Liver (tissue), 7 donors: ENCODE measurements at regions not wholly inside any gene's neighbourhood (a gene's known extent, or its start where the extent isn't known, plus 50 kb on each side); places are given as distances from the start of the nearest gene placed in this dataset.

Experiments
- DNase-seq: peaks from one replicate; pipeline ENCODE4 v3.0.0-alpha.2; 2017; ENCODE audit warnings: low spot score
- H3K27ac ChIP-seq, 2 donors: one replicate each; pipeline ENCODE4 v1.7.0; 2013; ENCODE audit warnings: inconsistent platforms in 2 of 2, low read length in 2 of 2, control low read depth in 1 of 2, low read depth in 1 of 2, mild to moderate bottlenecking in 1 of 2
- H3K27me3 ChIP-seq, 4 donors: one replicate each; pipeline versions ENCODE4 v1.6.1 to v1.7.0; 2013; ENCODE audit warnings: low read length in 3 of 4, inconsistent platforms in 1 of 4, mild to moderate bottlenecking in 1 of 4, moderate library complexity in 1 of 4; ENCODE audit not compliant: control insufficient read depth in 4 of 4, insufficient read depth in 4 of 4
- H3K36me3 ChIP-seq, 4 donors: one replicate each; pipeline versions ENCODE4 v1.6.1 to v1.7.0; 2013; ENCODE audit warnings: low read length in 3 of 4, mild to moderate bottlenecking in 3 of 4, low read depth in 1 of 4, moderate library complexity in 1 of 4; ENCODE audit not compliant: control insufficient read depth in 4 of 4, insufficient read depth in 3 of 4
- H3K4me1 ChIP-seq, 4 donors: one replicate each; pipeline versions ENCODE4 v1.6.1 to v1.7.0; 2013; ENCODE audit warnings: low read length in 3 of 4, mild to moderate bottlenecking in 3 of 4, moderate library complexity in 1 of 4; ENCODE audit not compliant: control insufficient read depth in 4 of 4, insufficient read depth in 4 of 4
- H3K4me3 ChIP-seq, 3 donors: one replicate each; pipeline versions ENCODE4 v1.6.1 to v1.7.0; 2013; ENCODE audit warnings: low read length in 3 of 3, control low read depth in 1 of 3, low read depth in 1 of 3, mild to moderate bottlenecking in 1 of 3
- H3K9ac ChIP-seq, 2 donors: one replicate each; pipeline ENCODE4 v1.7.0; 2013; ENCODE audit warnings: low read length in 2 of 2, mild to moderate bottlenecking in 2 of 2, moderate library complexity in 2 of 2, control low read depth in 1 of 2, low read depth in 1 of 2
- H3K9me3 ChIP-seq, 4 donors: one replicate each; pipeline versions ENCODE4 v1.6.1 to v1.7.0; 2013; ENCODE audit warnings: low read length in 3 of 4; ENCODE audit not compliant: control insufficient read depth in 4 of 4
- EGR1 ChIP-seq, 2 donors: IDR thresholded peaks; 2 replicates each; pipeline ENCODE4 v1.6.1; 2016 to 2018; ENCODE audit warnings: antibody characterized with exemption in 2 of 2, low read depth in 2 of 2
- FOXA1 ChIP-seq: IDR thresholded peaks from 2 replicates; pipeline ENCODE4 v1.6.1; 2016; ENCODE audit warnings: antibody characterized with exemption
- HNF4A ChIP-seq, 2 donors: conservative IDR thresholded peaks; 2 replicates each; pipeline ENCODE4 v1.6.1; 2016; ENCODE audit warnings: antibody characterized with exemption in 2 of 2, mild to moderate bottlenecking in 2 of 2
- HNF4G ChIP-seq: IDR thresholded peaks from 2 replicates; pipeline ENCODE4 v1.6.1; 2016; ENCODE audit warnings: antibody characterized with exemption
- JUND ChIP-seq, 2 donors: IDR thresholded peaks; 2 replicates each; pipeline ENCODE4 v1.6.1; 2016; ENCODE audit warnings: antibody characterized with exemption in 2 of 2
- NR2F2 ChIP-seq: IDR thresholded peaks from 2 replicates; pipeline ENCODE4 v1.6.1; 2016; ENCODE audit warnings: antibody characterized with exemption
- REST ChIP-seq: IDR thresholded peaks from 2 replicates; pipeline ENCODE4 v1.6.1; 2016; ENCODE audit warnings: antibody characterized with exemption, mild to moderate bottlenecking
- TAF1 ChIP-seq: conservative IDR thresholded peaks from 2 replicates; pipeline ENCODE4 v1.6.1; 2016; ENCODE audit warnings: antibody characterized with exemption, mild to moderate bottlenecking
- YY1 ChIP-seq: IDR thresholded peaks from 2 replicates; pipeline ENCODE4 v1.6.1; 2016; ENCODE audit warnings: antibody characterized with exemption, mild to moderate bottlenecking
- WGBS: extraction: QIAGEN DNeasy Blood & Tissue Kit; methylation state at CpG from one replicate; pipeline ENCODE4 v1.1.7; 2013; 5-methylcytosine and 5-hydroxymethylcytosine counted together
- TF ChIP-seq, protein P1 (sequence below): IDR thresholded peaks from 2 replicates; pipeline ENCODE4 v1.6.1; 2016; ENCODE audit warnings: antibody characterized with exemption
- TF ChIP-seq, protein P2 (sequence below): IDR thresholded peaks from 2 replicates; pipeline ENCODE4 v1.6.1; 2016; ENCODE audit warnings: antibody characterized with exemption
- TF ChIP-seq, protein P3 (sequence below): IDR thresholded peaks from 2 replicates; pipeline ENCODE4 v1.6.1; 2016; ENCODE audit warnings: antibody characterized with exemption
- donor health status: healthy.
- donor health status: healthy.
- donor health status: healthy.
- donor health status: healthy.

DNA sequence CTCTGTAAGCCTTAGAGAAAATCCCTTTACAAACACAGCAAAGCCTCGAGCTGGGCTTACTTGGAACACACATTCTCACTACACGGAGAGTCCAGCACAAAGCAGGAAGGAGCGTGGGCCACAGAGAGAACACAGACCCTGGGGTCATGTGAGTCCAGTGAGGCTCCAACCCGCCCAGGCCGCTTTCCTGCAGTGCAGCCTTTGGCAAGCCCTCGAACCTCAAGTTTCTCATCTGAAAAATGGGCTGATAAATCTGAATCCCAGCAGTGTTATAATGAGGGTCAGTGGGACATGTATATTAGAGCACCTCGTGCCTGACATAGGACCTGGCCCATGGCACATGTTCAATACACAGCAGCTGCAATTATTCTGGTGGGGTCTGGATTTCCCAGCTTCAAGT lies 305.5 kb upstream of the SULF2 start:
- no peak for TF ChIP-seq TAF1
- no peak for TF ChIP-seq HNF4G
- TF ChIP-seq, protein P1, sequence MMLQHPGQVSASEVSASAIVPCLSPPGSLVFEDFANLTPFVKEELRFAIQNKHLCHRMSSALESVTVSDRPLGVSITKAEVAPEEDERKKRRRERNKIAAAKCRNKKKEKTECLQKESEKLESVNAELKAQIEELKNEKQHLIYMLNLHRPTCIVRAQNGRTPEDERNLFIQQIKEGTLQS: no peak
- no peak for TF ChIP-seq YY1
- no peak for DNase-seq
- Histone ChIP-seq H3K9me3 (no peaks in the 10 kb centered on the region), H3K27me3 (no peaks in the 10 kb centered on the region), H3K36me3 (no peaks in the 10 kb centered on the region), H3K9ac (no peak overlapping the region), H3K4me3 (no peak overlapping the region), H3K4me1 (no peaks in the 10 kb centered on the region), H3K27ac (no peak overlapping the region)
- WGBS: 82% methylated on average over 7 of the region's 7 CpGs

GRCh38 chr20:48090314-48090713 lies 305.0 kb upstream of the SULF2 start:
- no peaks in the 10 kb centered on the region for H3K36me3 ChIP-seq
- H3K4me3 ChIP-seq: no peak overlapping the region
- H3K27ac ChIP-seq: no peak overlapping the region
- H3K4me1 ChIP-seq: no peaks in the 10 kb centered on the region
- H3K9ac ChIP-seq: no peak overlapping the region
- H3K9me3 ChIP-seq: no peaks in the 10 kb centered on the region
- no peaks in the 10 kb centered on the region for H3K27me3 ChIP-seq
- DNase-seq: no peak
- TF ChIP-seq FOXA1: no peak
- 71% methylated on average over 2 of the region's 2 CpGs for WGBS

DNA sequence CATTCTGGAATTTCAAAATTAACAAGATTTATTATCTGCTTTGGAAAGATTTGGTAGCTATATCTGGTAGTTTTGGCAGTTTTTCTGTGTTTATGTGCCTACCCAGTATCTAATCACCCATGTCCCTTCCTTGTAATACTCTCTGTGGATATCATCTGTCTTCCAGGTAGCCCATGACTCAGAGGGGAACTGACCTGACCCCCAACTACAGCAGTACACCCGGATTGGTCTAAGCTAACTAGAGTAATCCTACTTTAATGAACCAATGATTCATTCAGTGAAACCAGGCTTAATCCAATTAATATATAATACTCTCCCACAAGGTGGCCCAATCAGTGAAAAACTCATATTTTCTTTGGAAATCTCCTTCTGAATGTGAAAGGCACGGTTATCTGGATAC lies 295.3 kb upstream of the SULF2 start:
- H3K27ac ChIP-seq: no peak overlapping the region
- H3K27me3 ChIP-seq: peaks cover 0 to 12% (median 0%) of the 10 kb centered on the region in 4 donors
- no peak overlapping the region for H3K9ac ChIP-seq
- H3K36me3 ChIP-seq: no peaks in the 10 kb centered on the region
- H3K4me1 ChIP-seq: peaks cover 0 to 3% (median 0%) of the 10 kb centered on the region in 4 donors
- TF ChIP-seq, protein P2, sequence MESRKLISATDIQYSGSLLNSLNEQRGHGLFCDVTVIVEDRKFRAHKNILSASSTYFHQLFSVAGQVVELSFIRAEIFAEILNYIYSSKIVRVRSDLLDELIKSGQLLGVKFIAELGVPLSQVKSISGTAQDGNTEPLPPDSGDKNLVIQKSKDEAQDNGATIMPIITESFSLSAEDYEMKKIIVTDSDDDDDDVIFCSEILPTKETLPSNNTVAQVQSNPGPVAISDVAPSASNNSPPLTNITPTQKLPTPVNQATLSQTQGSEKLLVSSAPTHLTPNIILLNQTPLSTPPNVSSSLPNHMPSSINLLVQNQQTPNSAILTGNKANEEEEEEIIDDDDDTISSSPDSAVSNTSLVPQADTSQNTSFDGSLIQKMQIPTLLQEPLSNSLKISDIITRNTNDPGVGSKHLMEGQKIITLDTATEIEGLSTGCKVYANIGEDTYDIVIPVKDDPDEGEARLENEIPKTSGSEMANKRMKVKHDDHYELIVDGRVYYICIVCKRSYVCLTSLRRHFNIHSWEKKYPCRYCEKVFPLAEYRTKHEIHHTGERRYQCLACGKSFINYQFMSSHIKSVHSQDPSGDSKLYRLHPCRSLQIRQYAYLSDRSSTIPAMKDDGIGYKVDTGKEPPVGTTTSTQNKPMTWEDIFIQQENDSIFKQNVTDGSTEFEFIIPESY: no peak
- TF ChIP-seq NR2F2 (no peak), JUND (IDR thresholded peaks at IDR 0.05) (no peak), TAF1 (no peak), EGR1 (IDR thresholded peaks at IDR 0.05; ENCODE audit: low read depth in 2 of 2) (no peak)
- 74% methylated on average over 2 of the region's 2 CpGs for WGBS
- no peak overlapping the region for H3K4me3 ChIP-seq
- H3K9me3 ChIP-seq: no peaks in the 10 kb centered on the region
- no peak for DNase-seq

- H3K9ac ChIP-seq: no peak overlapping the region
- H3K9me3 ChIP-seq: no peaks in the 10 kb centered on the region
- no peak overlapping the region for H3K4me3 ChIP-seq
- H3K27ac ChIP-seq: no peak overlapping the region
- no peaks in the 10 kb centered on the region for H3K36me3 ChIP-seq
- H3K4me1 ChIP-seq: peaks cover 0 to 3% (median 0%) of the 10 kb centered on the region in 4 donors
- peaks cover 0 to 12% (median 0%) of the 10 kb centered on the region in 4 donors for H3K27me3 ChIP-seq
- WGBS: 63% methylated on average over 5 of the region's 5 CpGs
- no peak for DNase-seq
- no peak for TF ChIP-seq JUND (IDR thresholded peaks at IDR 0.05)
- no peak for TF ChIP-seq YY1
- no peak for TF ChIP-seq HNF4A (conservative IDR thresholded peaks at IDR 0.05)
- TF ChIP-seq REST: no peak
- TF ChIP-seq, protein P3, sequence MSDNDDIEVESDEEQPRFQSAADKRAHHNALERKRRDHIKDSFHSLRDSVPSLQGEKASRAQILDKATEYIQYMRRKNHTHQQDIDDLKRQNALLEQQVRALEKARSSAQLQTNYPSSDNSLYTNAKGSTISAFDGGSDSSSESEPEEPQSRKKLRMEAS: no peak
- TF ChIP-seq NR2F2: no peak
- no peak for TF ChIP-seq EGR1 (IDR thresholded peaks at IDR 0.05; ENCODE audit: low read depth in 2 of 2)
These were observed 293.7 kb upstream of the SULF2 start for GRCh38 chr20:48079028-48079427.
